DOHH2 (cell line): ENCODE measurements at regions not wholly inside any gene's neighbourhood (a gene's known extent, or its start where the extent isn't known, plus 50 kb on each side); places are given as distances from the start of the nearest gene placed in this dataset.

Experiments
- EZH2phosphoT487 ChIP-seq: fragments of 200-600 bp; sonication (generic); IDR thresholded peaks from 2 replicates; pipeline ENCODE4 v1.6.1; 2017; ENCODE audit warnings: borderline replicate concordance, mild to moderate bottlenecking, antibody characterized with exemption, low read length, moderate library complexity, mixed read lengths
- TF ChIP-seq, protein P1 (sequence below): fragments of 200-600 bp; sonication (generic); IDR thresholded peaks from one replicate; pipeline ENCODE4 v1.5.1; 2014; ENCODE audit warnings: antibody characterized with exemption, mild to moderate bottlenecking, low read depth, low read length; ENCODE audit not compliant: poor library complexity, severe bottlenecking

DNA sequence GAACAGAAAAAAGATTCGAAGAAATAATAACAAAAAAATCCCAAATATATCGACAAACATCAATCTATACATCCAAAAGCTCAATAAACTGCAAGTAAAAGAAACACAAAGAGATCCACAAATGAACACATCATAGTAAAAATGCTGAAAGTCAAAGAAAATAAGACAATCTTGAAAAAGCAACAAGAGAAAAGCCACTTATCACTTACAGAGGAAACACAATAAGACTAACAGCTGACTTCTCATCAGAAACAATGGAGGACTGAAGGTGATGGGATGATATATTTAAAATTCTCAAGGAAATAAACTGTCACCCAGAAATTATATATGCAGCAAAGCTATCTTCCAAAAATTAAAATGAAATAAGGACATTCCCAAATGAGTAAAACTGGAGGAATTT lies 140.3 kb downstream of the NDUFA10 start:
- TF ChIP-seq, protein P1, sequence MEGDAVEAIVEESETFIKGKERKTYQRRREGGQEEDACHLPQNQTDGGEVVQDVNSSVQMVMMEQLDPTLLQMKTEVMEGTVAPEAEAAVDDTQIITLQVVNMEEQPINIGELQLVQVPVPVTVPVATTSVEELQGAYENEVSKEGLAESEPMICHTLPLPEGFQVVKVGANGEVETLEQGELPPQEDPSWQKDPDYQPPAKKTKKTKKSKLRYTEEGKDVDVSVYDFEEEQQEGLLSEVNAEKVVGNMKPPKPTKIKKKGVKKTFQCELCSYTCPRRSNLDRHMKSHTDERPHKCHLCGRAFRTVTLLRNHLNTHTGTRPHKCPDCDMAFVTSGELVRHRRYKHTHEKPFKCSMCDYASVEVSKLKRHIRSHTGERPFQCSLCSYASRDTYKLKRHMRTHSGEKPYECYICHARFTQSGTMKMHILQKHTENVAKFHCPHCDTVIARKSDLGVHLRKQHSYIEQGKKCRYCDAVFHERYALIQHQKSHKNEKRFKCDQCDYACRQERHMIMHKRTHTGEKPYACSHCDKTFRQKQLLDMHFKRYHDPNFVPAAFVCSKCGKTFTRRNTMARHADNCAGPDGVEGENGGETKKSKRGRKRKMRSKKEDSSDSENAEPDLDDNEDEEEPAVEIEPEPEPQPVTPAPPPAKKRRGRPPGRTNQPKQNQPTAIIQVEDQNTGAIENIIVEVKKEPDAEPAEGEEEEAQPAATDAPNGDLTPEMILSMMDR = no peak
- TF ChIP-seq EZH2phosphoT487 = no peak
